WTC11 (cell line): ENCODE measurements at regions not wholly inside any gene's neighbourhood (a gene's known extent, or its start where the extent isn't known, plus 50 kb on each side); places are given as distances from the start of the nearest gene placed in this dataset.

Experiments
- ATAC-seq: fragments of 200-7000 bp; cut with Tn5 transposase; 2 replicates; pipeline ENCODE4 v1.10.0; 2021; ENCODE audit warnings: mild to moderate bottlenecking, moderate library complexity
- CTCF ChIA-PET: fragments of 300-600 bp; sonication (Branson Sonifier 250); formaldehyde crosslinking; loops from one replicate; lab custom pipeline; 2021; ENCODE audit warnings: antibody characterized with exemption; lab: Charles Lee
- POLR2A ChIA-PET: fragments of 350-600 bp; sonication (Branson Sonifier 250); formaldehyde crosslinking; loops from one replicate; lab custom pipeline; 2021; ENCODE audit warnings: antibody characterized with exemption; lab: Charles Lee
- DNase-seq: peaks from one replicate; pipeline ENCODE4 v3.0.0; 2021; ENCODE audit warnings: low spot score
- H3K27ac Mint-ChIP-seq: 2 replicates; pipeline ENCODE4 v1.8.0; 2021; ENCODE audit warnings: mixed read lengths
- H3K27me3 Mint-ChIP-seq: 2 replicates; pipeline ENCODE4 v1.8.0; 2021; ENCODE audit warnings: low read depth, mild to moderate bottlenecking, moderate library complexity, mixed read lengths
- H3K36me3 Mint-ChIP-seq: 2 replicates; pipeline ENCODE4 v1.8.0; 2021; ENCODE audit warnings: mixed read lengths
- H3K4me1 Mint-ChIP-seq: 2 replicates; pipeline ENCODE4 v1.8.0; 2022; ENCODE audit warnings: mixed read lengths
- H3K4me3 Mint-ChIP-seq: 2 replicates; pipeline ENCODE4 v1.8.0; 2021; ENCODE audit warnings: mild to moderate bottlenecking, moderate library complexity, mixed read lengths
- H3K9me3 Mint-ChIP-seq: 2 replicates; pipeline ENCODE4 v1.8.0; 2021; ENCODE audit warnings: mixed read lengths
- AR ChIP-seq: fragments of 250-450 bp; sonication (Bioruptor Pico); IDR thresholded peaks from 2 replicates; pipeline ENCODE4 v1.9.0; 2021; ENCODE audit warnings: mild to moderate bottlenecking
- E2F1 ChIP-seq: sonication (generic); formaldehyde crosslinking; IDR thresholded peaks from 2 replicates; pipeline ENCODE4 v1.8.0; 2022; ENCODE audit warnings: mild to moderate bottlenecking, missing genetic modification reagents
- ESRRA ChIP-seq: sonication (generic); formaldehyde crosslinking; IDR thresholded peaks from 2 replicates; pipeline ENCODE4 v1.8.1; 2022; ENCODE audit warnings: mild to moderate bottlenecking, missing genetic modification reagents, borderline replicate concordance
- GTF2I ChIP-seq: fragments of 250-450 bp; sonication (Bioruptor Pico); conservative IDR thresholded peaks from 2 replicates; pipeline ENCODE4 v1.4.0; 2021; ENCODE audit warnings: mild to moderate bottlenecking
- IRF2 ChIP-seq: sonication (generic); formaldehyde crosslinking; IDR thresholded peaks from 2 replicates; pipeline ENCODE4 v1.8.0; 2022; ENCODE audit warnings: low read depth, missing genetic modification reagents, borderline replicate concordance
- MYBL2 ChIP-seq: sonication (generic); formaldehyde crosslinking; IDR thresholded peaks from 2 replicates; pipeline ENCODE4 v1.8.1; 2023; ENCODE audit warnings: mild to moderate bottlenecking, moderate library complexity, missing genetic modification reagents
- NFYB ChIP-seq: sonication (generic); formaldehyde crosslinking; conservative IDR thresholded peaks from 2 replicates; pipeline ENCODE4 v1.8.0; 2022; ENCODE audit warnings: low read depth, missing genetic modification reagents
- PREB ChIP-seq: sonication (generic); formaldehyde crosslinking; IDR thresholded peaks from 2 replicates; pipeline ENCODE4 v1.8.1; 2022; ENCODE audit warnings: mild to moderate bottlenecking, missing genetic modification reagents, moderate library complexity, borderline replicate concordance
- PRRX2 ChIP-seq: fragments of 250-450 bp; sonication (Bioruptor Pico); IDR thresholded peaks from 2 replicates; pipeline ENCODE4 v1.8.0; 2021; ENCODE audit warnings: mild to moderate bottlenecking
- SOX15 ChIP-seq: fragments of 250-450 bp; sonication (Bioruptor Pico); IDR thresholded peaks from 2 replicates; pipeline ENCODE4 v1.9.0; 2021; ENCODE audit warnings: mild to moderate bottlenecking
- SP1 ChIP-seq: sonication (generic); formaldehyde crosslinking; conservative IDR thresholded peaks from 2 replicates; pipeline ENCODE4 v1.8.1; 2022; ENCODE audit warnings: missing genetic modification reagents
- TP53 ChIP-seq: sonication (generic); formaldehyde crosslinking; IDR thresholded peaks from 2 replicates; pipeline ENCODE4 v1.8.1; 2023; ENCODE audit warnings: mild to moderate bottlenecking, missing genetic modification reagents
- ZNF263 ChIP-seq: sonication (generic); formaldehyde crosslinking; IDR thresholded peaks from 2 replicates; pipeline ENCODE4 v1.8.1; 2022; ENCODE audit warnings: low read depth, mild to moderate bottlenecking, moderate library complexity, missing genetic modification reagents
- ZNF416 ChIP-seq: fragments of 250-450 bp; sonication (Bioruptor Pico); IDR thresholded peaks from 2 replicates; pipeline ENCODE4 v1.9.0; 2021; ENCODE audit warnings: mild to moderate bottlenecking, inconsistent platforms
- ZNF671 ChIP-seq: fragments of 250-450 bp; sonication (Bioruptor Pico); IDR thresholded peaks from 2 replicates; pipeline ENCODE4 v1.8.0; 2021; ENCODE audit warnings: mild to moderate bottlenecking
- TF ChIP-seq, protein P1 (sequence below): sonication (generic); formaldehyde crosslinking; IDR thresholded peaks from 2 replicates; pipeline ENCODE4 v1.8.1; 2022; ENCODE audit warnings: low read depth, mild to moderate bottlenecking, moderate library complexity, missing genetic modification reagents, borderline replicate concordance
- TF ChIP-seq, protein P2 (sequence below): sonication (generic); formaldehyde crosslinking; conservative IDR thresholded peaks from 2 replicates; pipeline ENCODE4 v1.8.1; 2022; ENCODE audit warnings: mild to moderate bottlenecking, missing genetic modification reagents
- TF ChIP-seq, protein P3 (sequence below): sonication (generic); formaldehyde crosslinking; IDR thresholded peaks from 2 replicates; pipeline ENCODE4 v1.8.1; 2022; ENCODE audit warnings: low read depth, missing genetic modification reagents, borderline replicate concordance
- TF ChIP-seq, protein P4 (sequence below): sonication (generic); formaldehyde crosslinking; IDR thresholded peaks from 2 replicates; pipeline ENCODE4 v1.8.1; 2023; ENCODE audit warnings: mild to moderate bottlenecking, moderate library complexity, missing genetic modification reagents
- TF ChIP-seq, protein P5 (sequence below): sonication (generic); formaldehyde crosslinking; IDR thresholded peaks from 2 replicates; pipeline ENCODE4 v1.8.1; 2023; ENCODE audit warnings: mild to moderate bottlenecking, missing genetic modification reagents

- Mint-ChIP-seq H3K36me3 (no peaks in the 10 kb centered on the region; the same call in 1 of the 2 replicates), H3K27ac (no peak overlapping the region), H3K9me3 (peaks cover 28% of the 10 kb centered on the region), H3K4me3 (no peak overlapping the region), H3K4me1 (no peaks in the 10 kb centered on the region), H3K27me3 (no peaks in the 10 kb centered on the region; the same call in 1 of the 2 replicates)
- DNase-seq (no peak), ATAC-seq (no peak)
- ChIA-PET POLR2A (no interaction called here), CTCF (no interaction called here)
- TF ChIP-seq, protein P1, sequence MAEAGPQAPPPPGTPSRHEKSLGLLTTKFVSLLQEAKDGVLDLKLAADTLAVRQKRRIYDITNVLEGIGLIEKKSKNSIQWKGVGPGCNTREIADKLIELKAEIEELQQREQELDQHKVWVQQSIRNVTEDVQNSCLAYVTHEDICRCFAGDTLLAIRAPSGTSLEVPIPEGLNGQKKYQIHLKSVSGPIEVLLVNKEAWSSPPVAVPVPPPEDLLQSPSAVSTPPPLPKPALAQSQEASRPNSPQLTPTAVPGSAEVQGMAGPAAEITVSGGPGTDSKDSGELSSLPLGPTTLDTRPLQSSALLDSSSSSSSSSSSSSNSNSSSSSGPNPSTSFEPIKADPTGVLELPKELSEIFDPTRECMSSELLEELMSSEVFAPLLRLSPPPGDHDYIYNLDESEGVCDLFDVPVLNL = no peak
- TF ChIP-seq ESRRA (CRISPR knock-in tag) = no peak
- TF ChIP-seq MYBL2 = no peak
- no peak for TF ChIP-seq ZNF671 (CRISPR knock-in tag)
- no peak for TF ChIP-seq ZNF416 (CRISPR knock-in tag)
- TF ChIP-seq, protein P2, sequence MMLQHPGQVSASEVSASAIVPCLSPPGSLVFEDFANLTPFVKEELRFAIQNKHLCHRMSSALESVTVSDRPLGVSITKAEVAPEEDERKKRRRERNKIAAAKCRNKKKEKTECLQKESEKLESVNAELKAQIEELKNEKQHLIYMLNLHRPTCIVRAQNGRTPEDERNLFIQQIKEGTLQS = no peak
- TF ChIP-seq, protein P3, sequence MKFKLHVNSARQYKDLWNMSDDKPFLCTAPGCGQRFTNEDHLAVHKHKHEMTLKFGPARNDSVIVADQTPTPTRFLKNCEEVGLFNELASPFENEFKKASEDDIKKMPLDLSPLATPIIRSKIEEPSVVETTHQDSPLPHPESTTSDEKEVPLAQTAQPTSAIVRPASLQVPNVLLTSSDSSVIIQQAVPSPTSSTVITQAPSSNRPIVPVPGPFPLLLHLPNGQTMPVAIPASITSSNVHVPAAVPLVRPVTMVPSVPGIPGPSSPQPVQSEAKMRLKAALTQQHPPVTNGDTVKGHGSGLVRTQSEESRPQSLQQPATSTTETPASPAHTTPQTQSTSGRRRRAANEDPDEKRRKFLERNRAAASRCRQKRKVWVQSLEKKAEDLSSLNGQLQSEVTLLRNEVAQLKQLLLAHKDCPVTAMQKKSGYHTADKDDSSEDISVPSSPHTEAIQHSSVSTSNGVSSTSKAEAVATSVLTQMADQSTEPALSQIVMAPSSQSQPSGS (CRISPR knock-in tag) = no peak
- no peak for TF ChIP-seq PRRX2 (CRISPR knock-in tag)
- TF ChIP-seq GTF2I (CRISPR knock-in tag) = no peak
- no peak for TF ChIP-seq PREB (CRISPR knock-in tag)
- TF ChIP-seq ZNF263 (CRISPR knock-in tag) = no peak
- no peak for TF ChIP-seq NFYB (CRISPR knock-in tag)
- no peak for TF ChIP-seq SOX15 (CRISPR knock-in tag)
- TF ChIP-seq, protein P4, sequence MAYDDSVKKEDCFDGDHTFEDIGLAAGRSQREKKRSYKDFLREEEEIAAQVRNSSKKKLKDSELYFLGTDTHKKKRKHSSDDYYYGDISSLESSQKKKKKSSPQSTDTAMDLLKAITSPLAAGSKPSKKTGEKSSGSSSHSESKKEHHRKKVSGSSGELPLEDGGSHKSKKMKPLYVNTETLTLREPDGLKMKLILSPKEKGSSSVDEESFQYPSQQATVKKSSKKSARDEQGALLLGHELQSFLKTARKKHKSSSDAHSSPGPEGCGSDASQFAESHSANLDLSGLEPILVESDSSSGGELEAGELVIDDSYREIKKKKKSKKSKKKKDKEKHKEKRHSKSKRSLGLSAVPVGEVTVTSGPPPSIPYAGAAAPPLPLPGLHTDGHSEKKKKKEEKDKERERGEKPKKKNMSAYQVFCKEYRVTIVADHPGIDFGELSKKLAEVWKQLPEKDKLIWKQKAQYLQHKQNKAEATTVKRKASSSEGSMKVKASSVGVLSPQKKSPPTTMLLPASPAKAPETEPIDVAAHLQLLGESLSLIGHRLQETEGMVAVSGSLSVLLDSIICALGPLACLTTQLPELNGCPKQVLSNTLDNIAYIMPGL = no peak
- TF ChIP-seq, protein P5, sequence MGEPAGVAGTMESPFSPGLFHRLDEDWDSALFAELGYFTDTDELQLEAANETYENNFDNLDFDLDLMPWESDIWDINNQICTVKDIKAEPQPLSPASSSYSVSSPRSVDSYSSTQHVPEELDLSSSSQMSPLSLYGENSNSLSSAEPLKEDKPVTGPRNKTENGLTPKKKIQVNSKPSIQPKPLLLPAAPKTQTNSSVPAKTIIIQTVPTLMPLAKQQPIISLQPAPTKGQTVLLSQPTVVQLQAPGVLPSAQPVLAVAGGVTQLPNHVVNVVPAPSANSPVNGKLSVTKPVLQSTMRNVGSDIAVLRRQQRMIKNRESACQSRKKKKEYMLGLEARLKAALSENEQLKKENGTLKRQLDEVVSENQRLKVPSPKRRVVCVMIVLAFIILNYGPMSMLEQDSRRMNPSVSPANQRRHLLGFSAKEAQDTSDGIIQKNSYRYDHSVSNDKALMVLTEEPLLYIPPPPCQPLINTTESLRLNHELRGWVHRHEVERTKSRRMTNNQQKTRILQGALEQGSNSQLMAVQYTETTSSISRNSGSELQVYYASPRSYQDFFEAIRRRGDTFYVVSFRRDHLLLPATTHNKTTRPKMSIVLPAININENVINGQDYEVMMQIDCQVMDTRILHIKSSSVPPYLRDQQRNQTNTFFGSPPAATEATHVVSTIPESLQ (CRISPR knock-in tag) = no peak
- no peak for TF ChIP-seq TP53
Observed at GRCh38 chr12:82593143-82593542, 93.6 kb upstream of the TMTC2 start.

- Mint-ChIP-seq H3K4me1 (no peaks in the 10 kb centered on the region), H3K9me3 (peaks cover 20% of the 10 kb centered on the region), H3K36me3 (no peaks in the 10 kb centered on the region; the same call in 1 of the 2 replicates), H3K4me3 (no peak overlapping the region), H3K27me3 (no peaks in the 10 kb centered on the region; the same call in 1 of the 2 replicates), H3K27ac (no peak overlapping the region)
- POLR2A ChIA-PET = interaction anchor here (0.6 kb wide), 1 partner anchor 717 kb away, joined by 3 read pairs; no protein-coding TSS in a partner anchor
- ATAC-seq (no peak), DNase-seq (no peak)
- CTCF ChIA-PET = no interaction called here
- TF ChIP-seq AR (no peak), ESRRA (CRISPR knock-in tag) (no peak), E2F1 (no peak), NFYB (CRISPR knock-in tag) (no peak), IRF2 (CRISPR knock-in tag) (no peak), SP1 (CRISPR knock-in tag) (no peak)
Observed at GRCh38 chr12:82593901-82594396, 92.8 kb upstream of the TMTC2 start.
